ENCODE measurements at regions not wholly inside any gene's neighbourhood (a gene's known extent, or its start where the extent isn't known, plus 50 kb on each side); places are given as distances from the start of the nearest gene placed in this dataset.

GRCh38 chr13:52975969-52976368 is 52.6 kb upstream of the OLFM4 start:
- no peak for DNase-seq

GRCh38 chr13:52975161-52975560 is 53.5 kb upstream of the OLFM4 start:
- no peak for DNase-seq

- no peak for DNase-seq
Measured at GRCh38 chr13:52974711-52975110, 53.9 kb upstream of the OLFM4 start.

- no peak for DNase-seq
Measured at GRCh38 chr13:52969373-52969772, 59.2 kb upstream of the OLFM4 start.

GRCh38 chr13:52968074-52968700 is 60.4 kb upstream of the OLFM4 start:
- peak; percentile 71 for DNase-seq

- no peak for DNase-seq
Measured at GRCh38 chr13:52961987-52962386, 66.6 kb upstream of the OLFM4 start.

- DNase-seq, result no peak
Measured at GRCh38 chr13:52961256-52961910, 67.2 kb upstream of the OLFM4 start.

GRCh38 chr13:52955472-52955874 is 73.1 kb upstream of the OLFM4 start:
- no peak for DNase-seq

GRCh38 chr13:52954838-52955237 is 73.8 kb upstream of the OLFM4 start:
- no peak for DNase-seq

GRCh38 chr13:52950436-52950956 is 78.1 kb upstream of the OLFM4 start:
- DNase-seq, result no peak

GRCh38 chr13:52949742-52950141 is 78.9 kb upstream of the OLFM4 start:
- no peak for DNase-seq

GRCh38 chr13:52949044-52949443 is 79.6 kb upstream of the OLFM4 start:
- DNase-seq, result no peak

GRCh38 chr13:52947921-52948373 is 80.7 kb upstream of the OLFM4 start:
- no peak for DNase-seq

GRCh38 chr13:52945348-52945747 is 83.3 kb upstream of the OLFM4 start:
- no peak for DNase-seq

- DNase-seq, result no peak
Measured at GRCh38 chr13:52944697-52945096, 83.9 kb upstream of the OLFM4 start.

GRCh38 chr13:52938065-52938464 is 89.6 kb upstream of the PCDH8 start:
- DNase-seq, result no peak

GRCh38 chr13:52936806-52937205 is 88.4 kb upstream of the PCDH8 start:
- DNase-seq, result no peak

- DNase-seq, result no peak
Measured at GRCh38 chr13:52934258-52934657, 85.8 kb upstream of the PCDH8 start.

- DNase-seq, result no peak
Measured at GRCh38 chr13:52933547-52934210, 85.2 kb upstream of the PCDH8 start.

- no peak for DNase-seq
Measured at GRCh38 chr13:52933099-52933498, 84.7 kb upstream of the PCDH8 start.

- no peak for DNase-seq
Measured at GRCh38 chr13:52932649-52933048, 84.2 kb upstream of the PCDH8 start.

- DNase-seq, result no peak
Measured at GRCh38 chr13:52931539-52932431, 83.3 kb upstream of the PCDH8 start.

- DNase-seq, result no peak
Measured at GRCh38 chr13:52931131-52931530, 82.7 kb upstream of the PCDH8 start.

Measured in activated CD4-positive, alpha-beta T cell treated with anti-CD3 and anti-CD28 coated beads for 48 hours (primary cell).